Limb (tissue), 2 donors: ENCODE measurements at regions not wholly inside any gene's neighbourhood (a gene's known extent, or its start where the extent isn't known, plus 50 kb on each side); places are given as distances from the start of the nearest gene placed in this dataset.
"Not testable (repeated sequence)": the region's sequence is repeated elsewhere in the genome, so short reads cannot be mapped to it uniquely, and the experiment has no call there.

ENCODE experiments used
- DNase-seq, 2 donors: peaks; one replicate each; pipeline ENCODE4 v3.0.0-alpha.2; 2016; ENCODE audit errors: extremely low spot score in 2 of 2

DNA sequence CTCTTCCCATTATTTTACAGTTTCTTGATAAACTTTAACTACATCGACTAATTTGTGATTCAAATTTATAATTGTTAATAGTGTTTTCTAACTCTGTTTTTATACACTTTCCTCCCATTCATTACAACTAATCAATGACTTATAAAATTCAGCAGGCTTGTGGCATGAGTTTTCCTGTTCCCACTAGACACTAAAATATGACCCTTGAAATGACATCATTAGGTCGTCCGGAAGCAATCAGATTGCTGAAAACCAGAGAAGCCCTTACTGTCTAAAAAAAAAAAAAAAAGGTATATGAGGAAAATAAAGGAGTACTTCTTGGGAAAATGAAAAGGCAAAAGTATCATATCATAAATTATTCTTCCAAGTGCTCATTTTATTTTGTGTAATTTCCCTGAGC is 553.7 kb downstream of the ZNF608 start:
- DNase-seq, result no peak

DNA sequence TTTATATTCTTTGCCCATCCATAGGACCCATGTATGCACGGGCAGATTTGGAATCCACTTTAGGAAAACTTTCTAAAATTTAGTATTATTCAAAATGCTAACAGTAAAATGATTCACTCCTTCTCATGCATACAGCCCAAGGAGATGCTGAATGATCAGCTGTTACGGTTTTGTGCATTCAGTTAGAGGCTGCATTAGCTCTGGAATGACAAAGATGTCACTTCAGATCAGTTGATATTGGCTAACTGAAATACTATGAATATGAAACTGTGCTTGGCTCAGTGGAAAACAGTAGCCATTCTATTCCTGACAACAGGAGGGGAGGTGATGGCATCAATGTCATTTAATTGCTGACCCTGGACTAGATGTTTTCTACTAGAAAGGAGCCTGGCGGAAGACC is 560.7 kb downstream of the ZNF608 start:
- DNase-seq, result no peak

DNA sequence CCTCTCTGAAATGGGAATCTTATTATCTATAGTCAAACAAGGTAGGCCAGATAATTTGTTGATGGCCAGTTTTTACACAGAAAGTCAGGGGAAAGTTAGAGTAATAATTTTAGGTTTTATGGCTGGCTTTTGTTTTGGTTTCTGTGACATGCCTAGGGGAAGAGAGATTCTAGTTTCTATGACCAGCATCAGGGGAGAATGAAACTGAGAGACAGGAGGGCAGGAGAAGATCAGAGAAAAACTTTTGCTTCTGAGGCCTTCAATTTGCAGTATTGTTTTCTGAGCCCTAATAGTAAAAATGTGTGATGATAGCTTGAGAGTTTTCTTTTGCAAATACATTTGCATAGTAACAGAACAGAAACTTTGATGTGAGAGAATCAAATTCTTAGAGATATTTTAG is 564.3 kb downstream of the ZNF608 start:
- no peak for DNase-seq

DNA sequence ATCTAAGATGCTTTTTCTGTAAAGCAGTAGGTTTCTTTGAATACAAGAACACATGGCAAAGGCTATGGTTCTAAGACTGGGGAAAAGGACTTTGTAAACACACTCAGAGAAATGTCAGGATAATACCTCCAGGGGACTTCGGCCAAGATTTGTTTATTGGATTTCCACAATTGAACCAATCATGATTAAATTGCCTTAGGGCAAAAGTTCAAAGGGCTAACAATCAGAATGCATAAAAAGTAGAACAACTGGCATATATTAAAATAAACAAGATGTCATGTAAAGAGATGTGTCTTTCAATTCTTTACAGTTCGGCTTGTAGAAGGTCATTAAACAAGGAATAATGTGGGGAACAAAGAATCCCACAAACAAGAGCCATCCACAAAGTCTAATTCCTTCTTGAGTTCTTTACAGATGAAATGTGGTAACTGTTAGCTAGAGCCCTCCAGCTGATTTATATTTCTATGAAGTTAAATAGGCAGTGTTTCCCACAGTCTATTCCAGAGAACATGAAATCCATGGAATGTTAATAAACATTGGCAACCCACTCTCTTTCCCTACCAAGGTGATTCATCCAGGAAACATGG is 565.5 kb downstream of the ZNF608 start:
- DNase-seq, result peak in 1 of 2 donors; percentile 28

DNA sequence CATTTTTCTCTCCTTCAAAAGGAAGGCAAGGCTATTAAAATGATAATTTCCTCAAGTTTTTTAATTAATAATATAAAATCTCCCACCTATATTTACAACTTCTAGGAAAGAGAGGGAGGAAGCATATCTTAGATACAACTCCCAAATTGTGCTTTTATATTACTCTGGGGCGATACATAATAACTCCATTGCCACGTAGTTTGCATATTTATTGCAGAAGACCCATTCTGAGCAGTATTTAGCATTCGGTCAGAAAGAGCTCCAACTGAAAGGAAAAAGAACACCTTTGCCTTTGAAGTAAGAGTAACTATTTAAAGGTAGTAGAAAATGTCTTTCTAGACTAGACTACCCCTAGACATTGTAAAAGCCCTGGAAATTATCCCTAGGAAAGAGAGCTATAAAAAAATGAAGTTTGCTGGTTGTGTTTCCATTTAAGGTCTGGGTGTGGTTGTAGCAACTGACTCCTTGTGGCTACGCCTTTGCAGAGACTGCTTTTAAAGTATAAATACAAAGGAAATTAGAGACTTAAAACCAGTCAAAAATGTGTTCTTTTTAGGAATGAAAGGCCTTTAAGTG is 566.1 kb downstream of the ZNF608 start:
- peak in 1 of 2 donors; percentile 24 for DNase-seq

DNA sequence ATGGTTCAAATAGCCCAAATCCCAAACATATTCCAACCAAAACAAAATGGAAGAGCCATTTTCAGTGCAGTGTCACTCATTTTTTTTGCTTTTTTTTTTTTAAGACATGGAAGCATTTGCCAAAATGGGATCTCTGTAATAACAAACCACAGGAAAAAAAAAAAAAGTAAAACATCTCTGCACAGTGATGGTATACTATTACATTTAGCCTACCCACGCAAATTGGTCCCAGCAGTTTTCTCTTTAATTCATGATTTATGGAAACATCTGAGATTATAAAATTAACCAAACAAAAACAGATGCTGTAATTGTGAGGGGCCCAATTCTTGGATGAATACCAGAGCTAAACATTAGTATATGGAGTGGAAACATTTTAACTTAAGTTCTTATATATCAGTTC is 566.6 kb downstream of the ZNF608 start:
- peak in 1 of 2 donors; percentile 45 for DNase-seq

DNA sequence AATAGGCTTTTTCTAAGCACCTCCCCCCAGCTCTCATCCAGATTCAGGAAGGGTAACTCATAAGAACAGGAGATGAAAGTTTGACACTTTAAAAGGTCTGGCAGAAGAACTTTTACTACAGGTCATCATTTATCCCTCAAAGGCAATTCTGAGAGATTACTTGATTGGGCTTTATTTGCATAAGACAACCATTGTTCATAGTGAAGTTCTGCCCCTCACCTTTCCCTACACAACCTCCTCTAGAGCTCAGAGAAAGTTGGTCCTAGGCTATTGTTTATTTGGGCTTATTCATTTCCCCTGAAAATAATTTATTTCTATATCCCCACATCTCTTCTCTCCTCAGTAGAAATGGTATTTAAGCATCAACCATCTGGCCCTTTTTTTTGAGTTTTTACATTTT is 568.4 kb downstream of the ZNF608 start:
- no peak for DNase-seq

DNA sequence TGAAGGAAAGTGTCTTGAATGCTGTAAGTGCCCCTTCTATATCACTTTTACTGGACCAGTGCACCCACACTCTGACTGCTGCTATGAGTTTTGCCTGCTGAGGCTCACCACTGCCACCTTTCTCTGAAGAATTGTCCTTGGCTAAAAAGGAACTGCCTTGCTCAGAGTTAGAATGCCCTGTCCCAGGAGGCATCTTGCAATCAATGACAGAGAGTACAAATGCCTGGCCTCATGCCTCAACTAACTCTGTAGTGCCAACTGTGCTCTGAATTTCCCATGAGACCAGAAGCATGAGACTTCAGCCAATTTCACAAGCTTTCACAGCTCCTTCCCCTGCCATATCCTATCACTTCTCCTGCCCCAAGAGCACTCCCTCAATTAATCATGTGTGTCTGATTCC is 569.7 kb downstream of the ZNF608 start:
- DNase-seq, result no peak

DNA sequence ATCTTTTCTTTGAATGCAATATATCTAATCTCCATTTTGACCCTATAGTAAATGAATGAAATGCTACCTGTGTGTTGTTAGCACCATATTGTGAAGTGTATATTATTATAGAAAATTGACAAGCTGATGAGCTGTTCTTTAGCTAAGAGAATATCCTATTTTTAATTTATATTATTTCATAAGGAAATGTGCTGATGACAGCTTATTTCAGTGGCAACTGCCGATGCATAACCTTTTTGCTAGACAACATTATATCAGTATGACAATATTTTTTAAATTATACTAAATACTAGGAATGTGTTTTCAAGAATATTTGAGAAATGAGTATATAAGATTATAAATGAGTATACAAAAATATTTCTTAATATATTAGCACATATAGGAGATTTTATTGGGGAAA is 573.1 kb downstream of the ZNF608 start:
- DNase-seq, result no peak

DNA sequence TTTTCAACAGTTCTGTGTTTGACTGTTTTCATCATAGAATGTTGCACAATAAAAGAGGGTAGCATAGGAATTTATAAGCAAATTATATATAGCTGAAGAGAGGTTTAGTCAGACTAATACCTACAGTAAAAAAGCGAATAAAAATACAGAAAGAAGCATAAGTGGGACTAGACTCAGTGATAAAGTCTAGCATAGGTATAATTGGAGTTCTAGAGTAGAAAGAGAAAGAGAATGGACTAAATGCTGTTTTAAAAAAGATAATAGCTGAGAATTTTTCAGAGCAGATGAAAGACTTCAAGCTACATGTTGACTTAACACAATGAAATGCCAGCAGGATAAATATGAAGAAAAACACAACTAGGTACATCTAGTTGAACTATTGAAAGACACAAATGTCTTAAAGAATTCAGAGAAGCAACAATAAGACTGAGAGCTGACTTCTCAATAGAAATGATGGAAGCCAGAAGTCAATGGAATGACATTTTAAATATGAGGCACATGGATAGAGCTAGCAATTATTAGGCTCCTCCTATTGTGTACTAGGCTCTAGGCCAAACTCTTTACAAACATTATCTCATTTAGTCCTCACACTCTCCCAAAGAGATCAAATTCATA is 573.9 kb downstream of the ZNF608 start:
- no peak for DNase-seq

DNA sequence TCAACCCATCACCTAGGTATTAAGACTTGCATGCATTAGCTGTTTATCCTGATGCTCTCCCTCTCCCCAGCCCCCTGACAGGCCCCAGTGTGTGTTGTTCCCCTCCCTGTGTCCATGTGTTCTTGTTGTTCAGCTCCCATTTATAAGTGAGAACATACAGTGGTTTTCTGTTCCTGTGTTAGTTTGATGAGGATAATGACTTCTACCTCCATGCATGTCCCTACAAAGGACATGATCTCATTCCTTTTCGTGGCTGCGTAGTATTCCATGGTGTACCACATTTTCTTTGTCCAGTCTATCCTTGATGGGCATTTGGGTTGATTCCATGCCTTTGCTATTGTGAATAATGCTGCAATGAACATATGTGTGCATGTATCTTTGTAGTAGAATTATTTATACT is 578.3 kb downstream of the ZNF608 start:
- not testable (repeated sequence) for DNase-seq

DNA sequence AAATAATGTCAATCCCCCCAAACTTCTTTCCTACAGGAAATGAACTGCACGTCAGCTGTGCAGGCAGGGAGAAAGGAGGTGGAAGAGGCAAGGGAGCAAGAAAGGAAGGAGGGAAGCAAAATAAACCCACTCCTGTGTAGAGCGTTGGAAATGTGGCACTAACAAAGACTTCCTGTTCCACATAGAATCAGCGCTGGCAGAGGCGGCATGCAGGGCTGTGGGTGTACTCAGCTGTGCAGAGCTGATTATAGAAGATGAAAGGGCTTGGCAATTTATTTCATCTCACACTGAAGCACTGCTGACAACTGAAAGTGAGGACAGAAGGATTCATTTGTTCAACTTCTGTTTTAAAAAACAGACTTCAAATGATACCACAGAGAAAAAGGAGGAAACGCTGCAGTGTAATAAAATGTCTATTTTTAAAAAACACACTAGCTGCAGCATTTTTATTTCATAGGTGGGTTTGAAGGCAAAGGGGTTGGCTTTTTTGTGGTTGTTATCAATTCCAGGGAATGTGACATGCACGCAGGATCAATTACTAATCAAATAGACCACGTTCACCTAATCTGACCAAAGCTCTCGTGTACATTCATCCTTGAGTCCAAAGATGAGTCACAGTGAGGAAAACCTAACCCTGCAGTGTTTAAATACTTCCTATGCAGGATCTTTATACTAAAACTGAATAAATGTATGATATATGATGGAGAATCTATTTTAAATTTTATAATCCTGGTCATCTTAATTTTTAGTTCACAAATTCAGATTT is 583.5 kb downstream of the ZNF608 start:
- peak; percentile 31 to 42 for DNase-seq

DNA sequence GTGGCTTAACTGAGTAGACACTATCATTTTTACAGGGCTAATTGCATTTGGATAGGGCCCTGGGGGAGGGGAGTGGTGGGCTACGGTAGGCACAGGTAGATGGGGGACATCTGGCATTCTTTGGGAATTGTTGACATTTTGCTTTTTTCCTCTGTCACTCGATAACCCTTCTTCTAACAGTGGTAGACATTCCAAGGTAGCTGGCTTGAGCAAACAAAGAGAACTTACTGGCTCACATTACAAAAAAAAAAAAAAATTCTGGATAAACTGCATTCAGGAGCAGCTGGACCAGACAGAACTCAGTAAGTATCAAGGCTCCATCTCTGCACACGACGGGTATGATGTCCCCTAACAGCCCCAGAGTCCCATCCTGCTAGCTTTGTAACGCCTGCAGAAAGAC is 585.2 kb downstream of the ZNF608 start:
- no peak for DNase-seq

DNA sequence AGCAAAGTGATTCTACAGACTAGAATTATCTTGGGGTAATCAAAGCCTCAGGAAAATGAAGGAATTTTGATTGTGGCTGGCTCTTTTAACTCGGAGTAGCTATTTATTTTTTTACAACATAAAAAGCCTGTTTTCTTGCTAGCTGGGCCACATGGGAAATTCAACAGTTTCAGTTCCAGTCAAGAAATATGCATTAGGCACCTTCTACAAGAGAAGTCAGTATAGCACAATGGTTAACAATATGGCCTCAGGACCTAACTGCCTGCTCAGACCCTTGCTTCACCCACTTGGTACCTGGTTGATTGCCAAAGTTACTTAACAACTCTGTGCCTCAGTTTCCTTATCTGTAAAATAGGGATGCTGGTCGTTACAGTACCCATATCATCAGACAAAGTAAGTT is 586.2 kb downstream of the ZNF608 start:
- no peak for DNase-seq

DNA sequence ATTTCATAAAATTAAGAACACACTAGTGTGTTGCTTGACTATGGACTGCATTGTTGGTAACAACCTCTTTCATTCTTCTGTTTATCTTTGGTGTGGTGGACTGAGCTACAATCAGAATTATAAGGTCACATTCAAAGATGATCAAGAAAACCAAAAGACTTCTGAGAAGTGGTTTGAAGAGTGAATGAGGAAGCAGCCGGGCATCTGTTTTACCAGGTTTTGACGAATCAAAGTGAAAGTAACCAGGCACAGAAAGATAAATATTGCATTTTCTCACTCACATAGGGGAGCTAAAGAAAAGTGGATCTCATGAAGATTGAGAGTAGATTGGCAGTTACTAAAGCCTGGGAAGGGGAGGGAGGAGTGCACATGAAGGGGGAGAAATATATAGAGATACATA is 589.1 kb downstream of the ZNF608 start:
- DNase-seq, result no peak

DNA sequence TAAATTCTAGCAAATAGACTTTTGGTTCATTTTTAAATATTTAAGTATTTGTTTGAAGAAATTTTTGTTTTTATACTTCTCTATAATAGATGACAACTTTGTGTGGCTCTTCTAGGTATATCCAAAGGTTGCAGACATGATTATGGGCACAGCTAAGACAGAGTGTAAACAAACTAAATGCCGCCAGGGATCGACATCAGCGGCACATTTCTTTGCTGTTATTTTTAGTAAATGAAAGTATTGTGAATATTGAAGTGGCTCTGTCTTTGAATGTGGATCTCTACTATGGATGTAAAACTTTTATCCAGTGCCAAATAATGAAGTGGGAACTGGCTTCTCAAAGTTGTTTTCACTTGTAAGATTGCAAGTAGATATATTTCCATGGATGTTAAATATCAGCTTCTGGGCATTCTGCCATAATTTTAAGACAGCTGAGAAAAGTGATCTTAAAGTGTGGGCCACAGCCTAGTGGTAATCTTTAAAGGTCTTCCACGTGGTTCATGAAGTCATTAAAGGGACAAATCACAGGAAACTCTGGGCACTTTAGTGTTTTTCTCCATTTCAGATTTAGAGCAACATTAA is 589.9 kb downstream of the ZNF608 start:
- peak in 1 of 2 donors; percentile 53 for DNase-seq

DNA sequence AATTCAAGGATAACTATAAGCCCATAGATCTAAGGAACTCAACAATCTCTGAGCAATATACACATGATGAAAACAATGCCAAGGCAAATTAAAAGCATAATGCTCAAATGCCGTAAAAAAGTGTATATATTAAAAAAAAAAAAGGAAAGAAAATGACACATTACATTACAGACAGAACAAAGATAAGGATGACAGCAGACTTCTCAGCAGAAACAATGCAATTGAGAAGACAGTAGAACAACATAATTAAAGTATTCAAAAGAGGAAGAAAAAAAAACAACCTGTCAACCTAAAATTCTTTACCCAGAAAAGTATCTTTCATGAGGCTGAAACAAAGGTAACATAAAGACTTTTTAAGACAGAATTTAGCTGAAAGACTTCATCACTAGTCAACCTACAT is 591.7 kb downstream of the ZNF608 start:
- no peak for DNase-seq

DNA sequence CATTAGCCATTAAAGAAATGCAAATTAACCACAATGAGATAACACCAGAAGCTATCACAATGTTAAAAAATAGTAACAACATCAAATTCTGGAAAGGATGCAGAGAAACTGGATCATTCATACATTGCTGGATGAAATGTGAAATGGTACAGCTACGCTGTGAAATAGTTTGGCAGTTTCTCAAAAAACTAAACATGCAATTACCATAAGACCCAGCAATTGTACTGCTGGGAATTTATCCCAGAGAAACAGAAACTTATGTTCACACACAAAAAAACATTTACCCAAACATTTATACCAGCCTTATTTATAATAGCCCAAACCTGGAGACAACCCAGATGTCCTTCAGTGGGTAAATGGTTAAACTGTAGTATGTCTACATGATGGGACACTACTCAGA is 592.9 kb downstream of the ZNF608 start:
- DNase-seq, result no peak

DNA sequence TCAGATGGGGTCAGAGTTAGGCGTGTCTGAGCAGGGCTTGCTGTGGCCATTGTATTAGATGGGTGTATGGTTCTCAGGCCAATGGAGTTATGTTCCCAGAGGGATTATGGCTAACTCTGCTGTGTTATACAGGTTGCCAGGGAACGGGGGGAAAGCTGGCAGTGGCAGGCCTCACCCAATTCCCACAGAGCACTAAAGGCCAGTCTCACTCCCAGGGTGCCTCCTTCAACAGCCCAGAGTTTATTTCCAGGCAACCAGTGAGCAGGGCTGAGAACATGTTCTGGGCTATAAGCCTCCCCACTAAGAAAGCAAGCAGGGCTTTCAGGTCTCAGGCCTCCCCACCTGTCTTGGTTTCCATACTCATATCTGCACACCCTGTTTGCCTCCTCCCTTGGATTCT is 597.9 kb downstream of the ZNF608 start:
- DNase-seq, result no peak

DNA sequence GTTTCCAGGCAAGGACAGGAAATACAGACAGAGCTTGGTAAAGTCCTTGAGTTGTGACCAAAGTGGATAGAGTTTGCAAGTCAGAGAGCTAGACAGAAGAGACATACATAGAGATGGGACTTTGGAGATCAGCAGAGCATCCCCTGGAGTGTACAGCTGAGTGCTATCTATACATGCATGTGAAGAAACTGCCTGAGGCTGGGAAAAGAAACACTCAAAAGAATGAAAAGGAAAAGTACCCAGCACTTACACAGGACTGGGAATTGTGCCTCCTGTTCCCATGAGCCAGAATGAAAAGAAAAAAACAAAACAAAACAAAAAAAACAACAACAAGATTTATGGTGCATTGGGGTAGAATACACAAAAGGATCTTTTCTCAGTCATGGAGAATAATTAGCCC is 606.4 kb downstream of the ZNF608 start:
- DNase-seq, result no peak

DNA sequence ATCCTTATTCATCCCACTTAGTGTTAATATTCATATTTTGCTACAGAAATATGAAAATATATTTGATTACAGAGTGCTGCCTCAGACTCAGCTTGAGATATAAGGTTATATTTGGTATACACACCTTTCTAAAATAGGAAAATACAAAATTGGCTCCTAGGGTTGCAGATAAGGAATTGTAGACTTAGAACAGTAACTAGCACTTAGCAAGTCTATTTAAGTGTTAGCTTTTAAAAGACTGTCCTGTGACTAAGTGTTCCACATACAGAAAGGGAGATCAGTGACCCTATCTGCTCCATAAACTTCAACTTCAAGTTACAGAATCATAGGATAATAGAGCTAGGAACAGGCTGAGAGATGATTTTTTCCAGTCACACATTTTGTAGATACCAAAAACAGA is 607.0 kb downstream of the ZNF608 start:
- no peak for DNase-seq

DNA sequence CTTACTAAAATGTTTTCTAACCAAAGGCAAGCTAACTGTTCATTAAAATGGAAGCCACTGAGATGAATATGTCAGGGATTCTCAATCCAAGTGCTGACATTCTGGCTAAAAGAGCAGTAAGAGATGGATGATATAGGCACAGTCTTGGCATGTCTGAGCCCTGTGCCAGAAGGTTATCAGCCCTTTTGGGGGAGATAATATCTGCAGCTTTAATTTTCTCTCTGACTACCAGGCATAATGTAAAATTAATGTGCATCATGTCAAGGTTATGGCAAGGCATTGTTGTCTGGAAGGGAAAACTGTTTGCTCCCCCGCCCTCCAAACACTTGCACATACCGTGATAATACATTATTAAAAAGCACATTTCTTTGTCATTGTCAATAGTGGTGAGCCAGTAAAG is 609.8 kb downstream of the ZNF608 start:
- DNase-seq, result no peak
